NCI-H82 (cell line): ENCODE measurements at regions not wholly inside any gene's neighbourhood (a gene's known extent, or its start where the extent isn't known, plus 50 kb on each side); places are given as distances from the start of the nearest gene placed in this dataset.
"Not testable (repeated sequence)": the region's sequence is repeated elsewhere in the genome, so short reads cannot be mapped to it uniquely, and the experiment has no call there.

Source experiments
- DNase-seq: peaks from one replicate; lab custom pipeline; 2025; lab: John Stamatoyannopoulos, UW

- DNase-seq: no peak
These were observed 82.5 kb upstream of the CREB5 start for GRCh38 chr7:28329661-28330363.

GRCh38 chr7:28330384-28331070, 81.8 kb upstream of the CREB5 start:
- DNase-seq: peak; percentile 17

- no peak for DNase-seq
These were observed 80.3 kb upstream of the CREB5 start for GRCh38 chr7:28332046-28332445.

GRCh38 chr7:28333548-28333947, 78.8 kb upstream of the CREB5 start:
- DNase-seq: not testable (repeated sequence)

GRCh38 chr7:28336806-28337205, 75.5 kb upstream of the CREB5 start:
- no peak for DNase-seq

GRCh38 chr7:28338041-28338440, 74.3 kb upstream of the CREB5 start:
- DNase-seq: no peak

GRCh38 chr7:28343462-28343861, 68.9 kb upstream of the CREB5 start:
- DNase-seq: no peak

- no peak for DNase-seq
These were observed 66.1 kb upstream of the CREB5 start for GRCh38 chr7:28346256-28346655.

GRCh38 chr7:28346676-28347363, 65.5 kb upstream of the CREB5 start:
- DNase-seq: no peak

GRCh38 chr7:28347475-28348318, 64.6 kb upstream of the CREB5 start:
- no peak for DNase-seq

- DNase-seq: no peak
These were observed 63.7 kb upstream of the CREB5 start for GRCh38 chr7:28348636-28349035.

GRCh38 chr7:28349637-28350036, 62.7 kb upstream of the CREB5 start:
- no peak for DNase-seq

GRCh38 chr7:28350662-28351061, 61.7 kb upstream of the CREB5 start:
- DNase-seq: no peak

GRCh38 chr7:28351450-28351849, 60.9 kb upstream of the CREB5 start:
- no peak for DNase-seq

GRCh38 chr7:28354601-28355402, 57.5 kb upstream of the CREB5 start:
- DNase-seq: peak; percentile 23

- peak; percentile 55 for DNase-seq
These were observed 56.5 kb upstream of the CREB5 start for GRCh38 chr7:28355635-28356319.

GRCh38 chr7:28356619-28357018, 55.7 kb upstream of the CREB5 start:
- DNase-seq: peak; percentile 14

- no peak for DNase-seq
These were observed 53.9 kb upstream of the CREB5 start for GRCh38 chr7:28358423-28358868.

- DNase-seq: peak; percentile 56
These were observed 51.6 kb upstream of the CREB5 start for GRCh38 chr7:28360739-28361138.

- DNase-seq: no peak
These were observed 50.8 kb upstream of the CREB5 start for GRCh38 chr7:28361551-28361950.

GRCh38 chr7:28362182-28362581, 50.1 kb upstream of the CREB5 start:
- DNase-seq: no peak
